ENCODE measurements at regions not wholly inside any gene's neighbourhood (a gene's known extent, or its start where the extent isn't known, plus 50 kb on each side); places are given as distances from the start of the nearest gene placed in this dataset.

GRCh38 chr13:89574077-89574476, 1773.4 kb upstream of the MIR17HG start:
- no peak overlapping the region for H3K4me3 ChIP-seq
- no peaks in the 10 kb centered on the region for H3K36me3 ChIP-seq
- intact Hi-C loops (cut with DNase I): no loop called here
- no peak for DNase-seq
- H3K27me3 ChIP-seq (ENCODE audit: low read depth): no peaks in the 10 kb centered on the region
- TF ChIP-seq CTCF (IDR thresholded peaks at IDR 0.05): no peak
- H3K27ac ChIP-seq: no peak overlapping the region
- no peak for ATAC-seq
- H3K4me1 ChIP-seq: no peaks in the 10 kb centered on the region
- H3K9me3 ChIP-seq: no peaks in the 10 kb centered on the region

DNA sequence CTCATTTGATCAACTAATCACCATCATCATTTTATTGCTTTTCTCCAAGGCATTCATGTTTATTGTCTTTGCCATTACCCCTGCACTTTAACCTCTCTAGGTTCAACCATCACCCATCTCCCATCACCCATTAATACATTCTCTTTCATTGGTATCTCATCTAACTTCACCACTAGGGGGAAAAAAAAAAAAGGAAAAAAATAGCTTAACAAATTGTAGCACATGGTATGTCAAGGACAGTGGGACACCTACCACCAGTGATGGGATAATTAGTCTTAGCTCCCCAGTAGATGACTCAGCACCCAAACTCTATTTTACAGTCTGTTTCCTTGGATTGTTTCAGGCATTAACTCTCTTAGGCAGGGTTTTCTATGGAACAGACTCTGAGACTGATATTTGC, 1770.2 kb upstream of the MIR17HG start:
- no peak for DNase-seq
- intact Hi-C loops (cut with DNase I): no loop called here
- no peaks in the 10 kb centered on the region for H3K9me3 ChIP-seq
- H3K27me3 ChIP-seq (ENCODE audit: low read depth): no peaks in the 10 kb centered on the region
- H3K4me1 ChIP-seq: no peaks in the 10 kb centered on the region
- no peaks in the 10 kb centered on the region for H3K36me3 ChIP-seq
- no peak for TF ChIP-seq CTCF (IDR thresholded peaks at IDR 0.05)
- no peak overlapping the region for H3K27ac ChIP-seq
- ATAC-seq: no peak
- no peak overlapping the region for H3K4me3 ChIP-seq

GRCh38 chr13:89584058-89584620, 1763.3 kb upstream of the MIR17HG start:
- Histone ChIP-seq H3K9me3 (no peaks in the 10 kb centered on the region), H3K4me3 (no peak overlapping the region), H3K4me1 (no peaks in the 10 kb centered on the region), H3K27me3 (ENCODE audit: low read depth) (no peaks in the 10 kb centered on the region), H3K36me3 (no peaks in the 10 kb centered on the region), H3K27ac (no peak overlapping the region)
- intact Hi-C loops (cut with DNase I): no loop called here
- no peak for TF ChIP-seq CTCF (IDR thresholded peaks at IDR 0.05)
- no peak for DNase-seq
- no peak for ATAC-seq

DNA sequence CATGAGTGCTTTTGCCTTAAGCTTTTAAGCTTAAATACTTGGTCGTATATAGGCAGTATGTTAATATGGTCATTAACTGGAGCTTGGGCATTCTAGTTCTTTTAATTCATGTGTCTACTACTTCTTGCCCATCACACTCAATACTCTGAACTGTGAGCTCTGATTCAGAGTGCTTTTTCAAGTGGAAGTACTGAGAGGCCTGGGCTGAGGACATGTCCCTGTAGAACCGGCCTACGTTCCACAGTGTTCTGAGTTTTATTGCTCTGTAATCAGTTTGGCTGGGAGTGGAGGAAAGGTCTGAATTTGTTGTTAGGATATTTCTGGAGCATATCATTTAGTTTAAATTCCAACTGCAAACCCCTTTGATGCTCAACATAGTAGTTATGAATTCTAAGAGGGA, 1744.8 kb upstream of the MIR17HG start:
- intact Hi-C loops (cut with DNase I): no loop called here

GRCh38 chr13:89603187-89603586, 1744.3 kb upstream of the MIR17HG start:
- DNase-seq: no peak
- Histone ChIP-seq H3K4me1 (no peaks in the 10 kb centered on the region), H3K27ac (no peak overlapping the region), H3K27me3 (ENCODE audit: low read depth) (no peaks in the 10 kb centered on the region), H3K36me3 (no peaks in the 10 kb centered on the region), H3K4me3 (no peak overlapping the region), H3K9me3 (no peaks in the 10 kb centered on the region)
- ATAC-seq: no peak
- TF ChIP-seq CTCF (IDR thresholded peaks at IDR 0.05): no peak
- intact Hi-C loops (cut with DNase I): no loop called here

More for the DNA sequence above, 1744.8 kb upstream of the MIR17HG start:
- Histone ChIP-seq H3K9me3 (no peaks in the 10 kb centered on the region), H3K4me1 (no peaks in the 10 kb centered on the region), H3K4me3 (no peak overlapping the region), H3K36me3 (no peaks in the 10 kb centered on the region), H3K27ac (no peak overlapping the region), H3K27me3 (ENCODE audit: low read depth) (no peaks in the 10 kb centered on the region)
- ATAC-seq (no peak), DNase-seq (no peak)
- TF ChIP-seq CTCF (IDR thresholded peaks at IDR 0.05): no peak

DNA sequence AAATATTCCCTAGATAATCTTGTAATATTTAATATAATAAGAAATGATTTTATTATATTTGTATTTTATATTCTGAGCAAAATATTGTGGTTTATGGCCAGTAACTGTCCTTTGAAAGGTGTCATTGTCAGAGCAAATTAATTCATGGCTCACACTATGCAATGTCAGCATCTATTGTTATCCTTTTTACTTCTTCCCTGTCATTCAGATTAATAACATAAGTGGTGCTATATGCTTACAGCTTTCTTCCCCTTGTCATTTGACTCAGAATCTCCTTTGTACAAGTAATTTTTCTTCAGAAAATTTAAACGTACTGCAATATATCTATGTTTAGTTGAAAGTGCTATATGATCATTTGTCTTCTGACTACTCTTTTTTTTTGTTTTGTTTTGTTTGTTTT, 1738.2 kb upstream of the MIR17HG start:
- DNase-seq (no peak), ATAC-seq (no peak)
- Histone ChIP-seq H3K9me3 (no peaks in the 10 kb centered on the region), H3K4me1 (no peaks in the 10 kb centered on the region), H3K36me3 (no peaks in the 10 kb centered on the region), H3K27me3 (ENCODE audit: low read depth) (no peaks in the 10 kb centered on the region), H3K27ac (no peak overlapping the region), H3K4me3 (no peak overlapping the region)
- intact Hi-C loops (cut with DNase I): no loop called here
- no peak for TF ChIP-seq CTCF (IDR thresholded peaks at IDR 0.05)

All from lower lobe of right lung (tissue), 2 donors.